AG20443 (cell line): ENCODE measurements at regions not wholly inside any gene's neighbourhood (a gene's known extent, or its start where the extent isn't known, plus 50 kb on each side); places are given as distances from the start of the nearest gene placed in this dataset.

Experiments used
- DNase-seq: peaks from one replicate; pipeline ENCODE4 v3.0.0; 2012; ENCODE audit warnings: low spot score, mixed read lengths

DNA sequence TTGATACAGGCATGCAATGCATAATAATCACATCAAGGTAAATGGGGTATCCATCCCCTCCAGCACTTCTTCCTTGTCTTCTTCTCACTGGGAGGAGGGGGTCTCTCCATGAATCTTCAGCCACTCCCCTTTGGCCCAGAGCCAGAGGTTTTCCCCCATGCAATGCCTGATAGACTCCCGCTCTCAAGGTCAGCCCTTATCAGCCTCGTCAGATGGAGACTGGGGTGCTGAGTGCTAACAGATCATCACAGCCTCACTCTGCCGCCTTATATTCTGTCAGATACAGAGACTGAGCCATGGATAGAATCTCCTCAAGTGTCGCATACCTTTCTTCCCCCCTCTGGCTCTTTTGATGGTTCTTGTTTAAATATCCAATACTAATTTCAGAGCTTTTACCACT is 503.1 kb downstream of the AACS start:
- DNase-seq, result no peak

DNA sequence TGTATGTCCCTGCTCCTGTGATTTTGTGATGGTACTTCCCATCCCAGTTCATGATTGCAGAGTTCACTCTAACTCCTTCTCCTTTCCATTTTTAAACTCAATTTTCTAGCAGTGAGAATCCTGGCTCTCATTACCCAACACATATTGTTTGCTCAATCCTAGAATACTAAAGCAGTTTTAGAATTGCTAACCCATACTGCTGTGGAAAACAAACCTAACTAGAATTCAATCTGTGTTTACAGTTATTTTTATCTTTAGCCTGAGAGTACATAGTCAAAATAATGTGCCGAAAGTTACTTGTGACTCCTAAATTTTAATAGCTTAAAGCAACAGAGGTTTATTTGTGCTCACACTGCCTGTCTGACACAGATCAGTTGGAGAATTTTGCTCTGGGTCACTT is 508.0 kb downstream of the AACS start:
- DNase-seq, result no peak

DNA sequence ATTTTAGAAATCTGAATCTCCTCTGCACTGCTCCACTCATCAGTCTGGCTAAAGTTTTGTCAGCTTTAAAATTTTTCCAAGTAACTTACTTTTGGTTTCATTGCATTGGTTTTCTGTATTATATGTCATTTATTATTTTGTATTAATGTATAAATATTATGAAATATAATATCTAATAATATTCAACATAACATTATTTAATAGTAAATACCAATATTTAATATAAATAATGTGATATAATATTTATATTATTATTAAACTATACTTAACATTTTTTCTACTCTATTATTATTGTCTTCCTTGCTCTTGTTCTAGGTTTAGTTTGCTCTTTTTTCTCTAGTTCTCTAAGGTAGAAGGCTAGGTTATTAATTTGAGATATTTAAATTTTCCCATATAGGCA is 512.1 kb downstream of the AACS start:
- no peak for DNase-seq

DNA sequence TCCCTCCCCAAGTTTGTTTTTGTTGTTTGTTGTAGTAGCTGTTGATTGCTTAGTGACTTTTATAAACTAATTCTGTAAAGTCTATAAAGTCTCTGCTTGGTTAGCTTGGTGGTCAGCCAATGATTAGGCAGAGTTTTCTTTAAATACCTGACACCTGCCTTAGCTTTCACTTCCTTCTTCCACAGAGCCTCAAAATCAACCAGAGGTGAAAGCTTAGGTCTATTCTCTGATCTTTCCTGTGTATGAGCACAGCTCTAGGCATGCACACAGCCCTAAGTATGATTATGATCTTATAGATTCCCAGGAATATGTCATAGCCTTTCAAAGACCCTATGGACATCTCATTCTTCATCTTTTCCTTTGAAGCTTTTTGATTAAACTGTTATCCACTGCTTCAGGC is 514.7 kb downstream of the AACS start:
- DNase-seq, result no peak

DNA sequence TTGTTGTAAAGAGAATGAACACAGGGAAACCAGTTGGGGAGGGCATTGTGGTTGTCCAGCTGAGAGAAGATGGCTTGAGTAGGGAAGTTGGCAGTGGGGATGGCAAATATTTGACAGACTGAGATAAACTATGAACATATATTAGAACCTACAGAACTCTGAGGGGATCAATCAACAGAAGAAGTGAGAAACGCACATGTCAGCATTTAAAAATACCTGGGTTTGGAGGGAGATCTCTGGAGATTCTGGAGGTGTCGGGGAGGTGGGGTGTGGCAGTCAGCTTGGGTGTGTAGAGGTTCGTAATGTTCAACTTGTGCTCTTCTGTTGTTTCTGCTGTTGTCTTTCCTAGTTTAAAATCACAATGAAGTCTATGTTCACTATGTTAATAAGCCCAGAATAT is 517.8 kb downstream of the AACS start:
- no peak for DNase-seq

DNA sequence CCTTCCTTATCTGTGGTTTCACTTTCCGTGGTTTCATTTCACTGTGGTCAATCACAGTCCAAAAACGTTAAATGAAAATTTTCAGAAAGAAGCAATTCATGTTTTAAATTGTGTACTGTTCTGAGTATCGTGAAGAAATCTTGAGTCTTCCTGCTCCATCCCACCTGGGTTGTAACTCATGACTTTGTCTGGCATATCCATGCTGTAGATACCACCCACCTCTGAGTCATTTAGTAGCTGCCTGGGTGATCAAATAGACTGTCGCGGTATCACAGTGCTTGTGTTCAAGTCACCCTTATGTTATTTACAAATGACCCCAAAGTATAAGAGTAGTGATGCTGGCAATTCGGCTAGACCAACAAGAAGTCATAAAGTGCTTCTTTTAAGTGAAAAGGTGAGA is 521.2 kb downstream of the AACS start:
- no peak for DNase-seq

- no peak for DNase-seq
Observed at GRCh38 chr12:125593269-125593668, 528.0 kb downstream of the AACS start.

DNA sequence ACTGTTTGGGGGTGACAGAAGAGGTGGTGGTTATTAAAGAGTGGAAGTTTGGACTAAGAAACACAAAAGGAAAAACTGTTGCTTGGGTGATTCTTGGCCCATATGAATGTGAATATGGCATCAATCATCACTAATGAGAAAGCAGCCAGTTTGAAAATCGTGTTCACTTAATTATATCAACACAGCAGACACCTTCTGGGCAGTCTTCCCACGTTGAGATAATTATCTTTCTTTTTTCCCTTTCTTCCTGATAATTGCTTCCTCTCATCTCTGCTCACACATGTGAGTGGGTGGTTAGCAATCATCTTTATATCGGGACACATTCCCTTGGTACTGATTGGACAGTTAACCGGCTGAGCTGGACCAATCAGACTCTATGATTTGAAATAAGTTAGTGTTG is 539.7 kb downstream of the AACS start:
- DNase-seq, result no peak

DNA sequence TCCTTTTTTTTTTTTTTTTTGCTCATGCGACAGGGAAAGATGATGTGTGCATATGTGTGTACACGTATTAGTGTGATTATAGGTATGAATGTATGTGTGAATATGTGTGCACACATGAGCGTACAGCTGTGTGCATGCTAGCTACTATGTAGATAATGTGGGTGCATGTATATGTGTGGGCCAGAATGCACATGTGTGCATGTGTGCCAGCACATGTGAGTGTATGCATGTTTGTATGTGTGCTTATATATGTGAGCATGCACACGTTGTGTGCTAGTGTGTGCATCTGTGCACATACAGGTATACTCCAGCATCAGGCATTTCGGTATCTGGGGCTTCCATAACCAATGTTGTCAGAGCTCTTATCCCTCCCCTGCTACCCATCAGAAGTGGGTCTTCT is 541.1 kb downstream of the AACS start:
- DNase-seq, result no peak

- DNase-seq, result no peak
Observed at GRCh38 chr12:125610292-125610691, 545.1 kb downstream of the AACS start.

DNA sequence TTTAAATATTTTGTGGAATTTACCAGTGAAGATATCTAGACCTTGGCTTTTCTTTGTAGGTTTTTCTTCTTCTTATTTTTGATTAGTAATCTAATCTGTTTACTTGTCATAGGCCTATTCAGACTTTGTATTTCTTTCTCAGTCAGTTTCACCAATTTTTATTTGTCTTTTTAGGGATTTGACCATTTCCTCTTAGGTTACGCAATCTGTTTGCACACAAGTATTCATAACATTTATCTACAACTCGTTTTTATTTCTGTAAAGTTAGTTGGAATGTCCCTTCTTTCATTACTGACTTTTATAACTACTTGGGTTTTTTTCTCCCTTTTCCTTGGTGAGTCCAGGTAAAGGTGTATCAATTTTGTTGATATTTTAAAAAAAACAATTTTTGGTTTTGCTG is 545.7 kb downstream of the AACS start:
- no peak for DNase-seq

DNA sequence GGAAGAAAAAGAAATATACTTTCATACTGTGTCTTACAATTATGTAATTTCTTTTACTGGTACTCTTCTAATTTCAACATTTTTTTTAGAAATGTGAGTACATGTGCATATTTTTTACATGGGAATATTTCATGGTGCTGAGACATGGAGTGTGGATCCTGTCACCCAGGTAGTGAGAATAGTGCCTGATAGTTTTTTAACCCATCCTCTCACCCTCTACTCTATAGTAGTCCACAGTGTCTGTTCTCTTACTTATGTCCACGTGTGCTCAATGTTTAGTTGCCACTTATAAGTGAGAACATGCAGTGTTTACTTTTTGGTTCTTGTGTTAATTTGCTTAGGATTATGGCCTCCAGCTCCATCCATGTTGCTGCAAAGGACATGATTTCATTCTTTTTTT is 548.8 kb downstream of the AACS start:
- DNase-seq, result no peak

DNA sequence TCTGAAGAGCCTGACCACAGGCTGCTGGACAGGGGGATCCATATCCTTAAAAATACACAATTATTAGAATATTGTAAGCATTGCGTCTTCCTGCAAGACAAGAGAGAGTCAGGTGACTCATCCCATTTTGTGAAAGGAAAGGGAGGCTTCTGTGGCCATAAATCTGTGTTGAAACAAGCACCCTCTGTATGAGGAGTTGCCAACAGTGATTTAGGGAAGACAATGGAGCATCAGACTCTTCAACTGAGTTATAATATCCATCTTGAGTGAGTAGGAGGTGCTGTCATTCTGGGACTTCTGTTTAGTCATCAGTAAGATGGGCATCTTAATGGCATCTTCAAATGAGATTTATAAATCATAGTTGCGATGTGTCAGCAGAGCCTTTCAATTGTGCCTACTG is 554.5 kb downstream of the AACS start:
- DNase-seq, result no peak

GRCh38 chr12:125633686-125634085 is 568.5 kb downstream of the AACS start:
- DNase-seq, result no peak

DNA sequence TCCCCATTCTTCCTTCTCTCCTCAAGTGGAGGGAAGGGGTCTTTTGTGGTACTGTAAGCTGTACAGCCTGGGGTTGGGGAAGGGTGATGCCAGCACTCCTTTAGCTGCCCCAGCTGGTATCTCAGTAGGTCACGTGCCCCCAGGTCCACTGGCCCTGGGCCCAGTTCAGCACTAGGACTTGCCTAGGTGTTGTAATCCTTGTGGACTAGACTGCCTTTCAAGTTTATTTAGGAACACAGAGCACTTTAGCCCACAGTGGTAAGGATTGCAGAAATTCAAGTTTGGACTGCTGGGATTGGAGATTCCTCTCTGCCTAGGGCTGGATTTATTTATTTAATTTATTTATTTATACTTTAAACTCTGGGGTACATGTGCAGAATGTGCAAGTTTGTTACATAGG is 569.6 kb downstream of the AACS start:
- no peak for DNase-seq

- DNase-seq, result no peak
Observed at GRCh38 chr12:125639826-125640225, 574.6 kb downstream of the AACS start.

- no peak for DNase-seq
Observed at GRCh38 chr12:125643055-125643454, 577.8 kb downstream of the AACS start.

GRCh38 chr12:125645724-125646123 is 580.5 kb downstream of the AACS start:
- DNase-seq, result no peak

DNA sequence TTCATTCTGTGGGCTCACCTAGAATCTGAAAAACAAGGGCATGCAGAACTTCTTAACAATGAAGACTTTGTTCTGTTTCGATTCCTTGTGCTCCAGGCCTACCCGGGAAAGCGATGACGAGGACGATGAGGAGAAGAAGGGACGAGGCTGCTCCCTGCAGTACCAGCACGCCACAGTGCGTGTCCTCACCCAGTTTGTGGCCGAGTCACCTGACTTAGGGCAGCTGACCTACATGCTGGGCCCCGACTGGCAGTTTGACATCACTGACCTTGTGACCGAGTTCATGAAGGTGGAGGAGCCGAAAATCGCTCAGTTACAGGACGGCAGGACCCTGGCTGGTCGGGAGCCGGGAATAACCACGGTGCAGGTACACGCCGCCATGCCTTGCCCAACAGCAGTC is 585.4 kb downstream of the AACS start:
- no peak for DNase-seq

- DNase-seq, result no peak
Observed at GRCh38 chr12:125651625-125652024, 586.4 kb downstream of the AACS start.

DNA sequence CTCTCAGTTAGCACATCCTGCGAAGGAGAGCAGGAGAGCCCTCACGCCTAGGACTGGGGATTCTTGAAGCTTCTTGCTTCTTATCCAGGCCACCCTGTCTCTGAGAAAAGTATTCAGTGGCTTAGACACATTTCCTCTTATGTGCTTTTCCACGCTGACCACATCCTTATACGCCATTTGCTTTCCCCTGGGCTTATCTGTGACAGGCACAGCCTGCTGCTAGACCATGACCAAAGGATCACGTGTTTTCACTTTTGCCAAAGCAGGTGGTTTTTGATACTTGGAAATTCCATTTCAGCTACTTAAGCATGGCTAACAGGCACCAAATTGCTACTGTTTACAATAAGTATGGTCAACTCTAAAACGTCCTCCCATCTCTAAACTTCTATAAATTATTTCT is 587.4 kb downstream of the AACS start:
- DNase-seq, result no peak

DNA sequence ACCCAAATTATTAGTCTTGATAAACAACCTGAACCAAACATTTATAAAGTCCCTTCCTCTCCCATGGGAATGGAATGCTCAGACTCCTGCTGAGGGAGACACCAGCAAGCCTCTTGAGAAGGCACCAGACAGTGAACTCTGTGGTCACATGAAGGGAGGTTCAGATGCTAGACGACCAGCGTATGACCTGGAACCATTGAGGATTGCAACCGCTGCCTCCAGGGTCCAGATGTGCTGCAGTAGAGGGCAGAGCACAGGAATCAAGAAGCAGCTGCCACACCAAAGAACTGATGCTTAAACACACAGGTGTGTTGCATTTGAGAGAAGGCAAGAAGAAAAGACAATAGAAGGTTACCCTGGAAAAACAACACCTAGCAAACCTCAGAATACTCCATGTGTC is 592.4 kb downstream of the AACS start:
- no peak for DNase-seq

- no peak for DNase-seq
Observed at GRCh38 chr12:125674554-125675338, 609.5 kb downstream of the AACS start.

GRCh38 chr12:125676366-125676765 is 611.1 kb downstream of the AACS start:
- DNase-seq, result no peak

GRCh38 chr12:125677829-125678228 is 612.6 kb downstream of the AACS start:
- no peak for DNase-seq
